ENCODE measurements at regions not wholly inside any gene's neighbourhood (a gene's known extent, or its start where the extent isn't known, plus 50 kb on each side); places are given as distances from the start of the nearest gene placed in this dataset.

- WGBS, 2 donors, result 2 to 5% methylated on average over 1 of the region's 1 CpG
- intact Hi-C loops (cut with DNase I; ENCODE audit: low total_unique reads), result no loop called here
- DNase-seq (ENCODE audit: low spot score in 2 of 2), result no peak
- no peak overlapping the region for H3K4me3 ChIP-seq (ENCODE audit: low read depth, poor library complexity, severe bottlenecking)
- no peak for TF ChIP-seq POLR2A (IDR thresholded peaks at IDR 0.05)
- TF ChIP-seq CTCF (IDR thresholded peaks at IDR 0.05), result no peak
Observed at GRCh38 chr9:79809931-79810330, 238.2 kb downstream of the TLE4 start.

DNA sequence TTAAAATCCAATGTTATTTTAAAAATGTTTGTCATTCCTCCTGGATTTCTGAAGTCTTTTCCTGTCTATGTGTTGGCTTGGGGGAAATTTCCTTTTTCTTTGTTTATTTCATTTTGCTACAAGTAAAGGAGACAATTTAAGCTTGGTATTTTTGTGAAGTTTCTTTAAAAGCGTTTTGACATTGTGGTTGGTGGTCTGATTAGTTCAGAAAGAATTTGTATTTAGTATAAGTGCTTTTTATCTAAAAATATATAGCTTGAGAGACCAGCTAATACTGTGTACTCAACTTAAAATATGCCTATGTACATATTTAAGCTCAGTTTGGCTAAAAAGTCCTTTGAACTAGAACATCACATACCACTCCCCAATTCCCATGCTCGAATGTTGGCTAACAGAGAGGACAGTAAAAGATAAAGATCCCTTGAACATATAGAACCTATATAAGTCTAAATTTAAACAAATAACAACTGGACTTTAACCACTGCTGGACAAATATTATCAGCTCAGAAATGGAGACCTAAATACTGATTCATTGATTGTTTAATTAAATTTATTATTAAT is 237.6 kb downstream of the TLE4 start:
- DNase-seq (ENCODE audit: low spot score in 2 of 2), result no peak
- H3K4me3 ChIP-seq (ENCODE audit: low read depth, poor library complexity, severe bottlenecking), result no peak overlapping the region
- 69 to 77% methylated on average over 2 of the region's 2 CpGs for WGBS, 2 donors
- TF ChIP-seq CTCF (IDR thresholded peaks at IDR 0.05) (no peak), POLR2A (IDR thresholded peaks at IDR 0.05) (no peak)
- intact Hi-C loops (cut with DNase I; ENCODE audit: low total_unique reads), result no loop called here

- TF ChIP-seq POLR2A (IDR thresholded peaks at IDR 0.05) (no peak), CTCF (IDR thresholded peaks at IDR 0.05) (no peak)
- no peak overlapping the region for H3K4me3 ChIP-seq (ENCODE audit: low read depth, poor library complexity, severe bottlenecking)
- DNase-seq (ENCODE audit: low spot score in 2 of 2), result no peak
- intact Hi-C loops (cut with DNase I; ENCODE audit: low total_unique reads), result no loop called here
- WGBS, 2 donors, result 44 to 66% methylated on average over 2 of the region's 2 CpGs
Observed at GRCh38 chr9:79807971-79808370, 236.2 kb downstream of the TLE4 start.

- TF ChIP-seq POLR2A (IDR thresholded peaks at IDR 0.05) (no peak), CTCF (IDR thresholded peaks at IDR 0.05) (no peak)
- intact Hi-C loops (cut with DNase I; ENCODE audit: low total_unique reads), result no loop called here
- no peak overlapping the region for H3K4me3 ChIP-seq (ENCODE audit: low read depth, poor library complexity, severe bottlenecking)
- no peak for DNase-seq (ENCODE audit: low spot score in 2 of 2)
- 71 to 72% methylated on average over 4 of the region's 4 CpGs for WGBS, 2 donors
Observed at GRCh38 chr9:79806086-79806485, 234.3 kb downstream of the TLE4 start.

GRCh38 chr9:79801459-79801858 is 229.7 kb downstream of the TLE4 start:
- no peak for DNase-seq (ENCODE audit: low spot score in 2 of 2)
- intact Hi-C loops (cut with DNase I; ENCODE audit: low total_unique reads), result no loop called here
- TF ChIP-seq CTCF (IDR thresholded peaks at IDR 0.05) (no peak), POLR2A (IDR thresholded peaks at IDR 0.05) (no peak)
- 55 to 69% methylated on average over 3 of the region's 3 CpGs for WGBS, 2 donors
- H3K4me3 ChIP-seq (ENCODE audit: low read depth, poor library complexity, severe bottlenecking), result no peak overlapping the region

DNA sequence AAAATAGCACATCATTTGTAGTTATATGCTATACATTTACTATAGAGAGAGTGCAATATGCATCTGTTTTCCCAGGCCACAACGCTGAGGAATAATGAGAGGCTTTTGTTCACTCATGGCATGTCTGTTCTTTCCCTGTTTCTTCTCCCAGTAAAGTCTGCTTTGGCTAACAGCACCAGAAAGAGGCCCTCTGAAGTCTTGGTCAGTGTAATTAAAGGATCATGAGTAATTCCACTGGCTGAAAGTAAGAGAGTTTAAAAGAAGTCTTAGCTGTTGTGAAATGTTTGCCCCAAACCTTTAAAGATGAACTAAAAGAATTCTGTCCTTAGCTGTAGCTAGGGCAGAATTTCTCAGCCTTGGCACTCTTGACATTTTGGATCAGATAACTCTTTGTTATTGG is 228.8 kb downstream of the TLE4 start:
- intact Hi-C loops (cut with DNase I; ENCODE audit: low total_unique reads), result no loop called here
- TF ChIP-seq CTCF (IDR thresholded peaks at IDR 0.05) (no peak), POLR2A (IDR thresholded peaks at IDR 0.05) (no peak)
- WGBS, 2 donors, result 73 to 83% methylated on average over 1 of the region's 1 CpG
- no peak for DNase-seq (ENCODE audit: low spot score in 2 of 2)
- no peak overlapping the region for H3K4me3 ChIP-seq (ENCODE audit: low read depth, poor library complexity, severe bottlenecking)
